ENCODE measurements at regions not wholly inside any gene's neighbourhood (a gene's known extent, or its start where the extent isn't known, plus 50 kb on each side); places are given as distances from the start of the nearest gene placed in this dataset.

- no peaks in the 10 kb centered on the region for H3K36me3 Mint-ChIP-seq (ENCODE audit: low read depth)
Observed at GRCh38 chr5:100004969-100005368, 530.2 kb upstream of the FAM174A start.

GRCh38 chr5:99998319-99998718, 536.9 kb upstream of the FAM174A start:
- H3K9me3 Mint-ChIP-seq, result no peaks in the 10 kb centered on the region
- Histone ChIP-seq H3K4me3 (ENCODE audit: low read length) (no peak overlapping the region), H3K4me1 (ENCODE audit: control insufficient read depth, insufficient read depth, low read length) (no peaks in the 10 kb centered on the region), H3K9me3 (ENCODE audit: control insufficient read depth, low read length) (no peaks in the 10 kb centered on the region), H3K36me3 (ENCODE audit: control insufficient read depth, insufficient read depth, low read length) (no peaks in the 10 kb centered on the region), H3K27me3 (ENCODE audit: control insufficient read depth, insufficient read depth, low read length, poor library complexity, severe bottlenecking) (no peaks in the 10 kb centered on the region), H3K27ac (ENCODE audit: low read depth, low read length) (no peak overlapping the region), H3K9ac (ENCODE audit: extremely low read depth, low read length, poor library complexity, severe bottlenecking) (no peak overlapping the region)
- H3K36me3 Mint-ChIP-seq (ENCODE audit: low read depth), result no peaks in the 10 kb centered on the region
- no peak for TF ChIP-seq CTCF (conservative IDR thresholded peaks at IDR 0.05)
- no peak overlapping the region for H3K4me3 Mint-ChIP-seq
- no peak overlapping the region for H3K27ac Mint-ChIP-seq
- WGBS, 2 experiments (ENCODE audit: insufficient coverage in 1 of 2, insufficient read length in 1 of 2), result 82 to 100% methylated on average over 1 to 2 of the region's 2 CpGs
- DNase-seq, result no peak
- no peaks in the 10 kb centered on the region for H3K27me3 Mint-ChIP-seq (ENCODE audit: insufficient read depth)
- no peaks in the 10 kb centered on the region for H3K4me1 Mint-ChIP-seq

More at GRCh38 chr5:100004969-100005368, 530.2 kb upstream of the FAM174A start:
- no peaks in the 10 kb centered on the region for H3K27me3 ChIP-seq (ENCODE audit: control insufficient read depth, insufficient read depth, low read length, poor library complexity, severe bottlenecking)
- Mint-ChIP-seq H3K4me1 (no peaks in the 10 kb centered on the region), H3K4me3 (no peak overlapping the region), H3K27me3 (ENCODE audit: insufficient read depth) (no peaks in the 10 kb centered on the region), H3K27ac (no peak overlapping the region), H3K9me3 (no peaks in the 10 kb centered on the region)
- DNase-seq, result no peak
- no peaks in the 10 kb centered on the region for H3K4me1 ChIP-seq (ENCODE audit: control insufficient read depth, insufficient read depth, low read length)
- H3K27ac ChIP-seq (ENCODE audit: low read depth, low read length), result no peak overlapping the region
- no peaks in the 10 kb centered on the region for H3K9me3 ChIP-seq (ENCODE audit: control insufficient read depth, low read length)
- no peak overlapping the region for H3K9ac ChIP-seq (ENCODE audit: extremely low read depth, low read length, poor library complexity, severe bottlenecking)
- no peak for TF ChIP-seq CTCF (conservative IDR thresholded peaks at IDR 0.05)
- H3K4me3 ChIP-seq (ENCODE audit: low read length), result no peak overlapping the region
- H3K36me3 ChIP-seq (ENCODE audit: control insufficient read depth, insufficient read depth, low read length), result no peaks in the 10 kb centered on the region

GRCh38 chr5:99995407-99995806, 539.8 kb upstream of the FAM174A start:
- H3K9ac ChIP-seq (ENCODE audit: extremely low read depth, low read length, poor library complexity, severe bottlenecking), result no peak overlapping the region
- no peak overlapping the region for H3K27ac ChIP-seq (ENCODE audit: low read depth, low read length)
- no peaks in the 10 kb centered on the region for H3K4me1 Mint-ChIP-seq
- no peak overlapping the region for H3K4me3 Mint-ChIP-seq
- no peaks in the 10 kb centered on the region for H3K36me3 Mint-ChIP-seq (ENCODE audit: low read depth)
- no peak for TF ChIP-seq CTCF (conservative IDR thresholded peaks at IDR 0.05)
- no peaks in the 10 kb centered on the region for H3K4me1 ChIP-seq (ENCODE audit: control insufficient read depth, insufficient read depth, low read length)
- no peak overlapping the region for H3K27ac Mint-ChIP-seq
- no peaks in the 10 kb centered on the region for H3K27me3 Mint-ChIP-seq (ENCODE audit: insufficient read depth)
- no peak for DNase-seq
- WGBS, 2 experiments (ENCODE audit: insufficient coverage in 1 of 2, insufficient read length in 1 of 2), result 85 to 86% methylated on average over 1 to 2 of the region's 2 CpGs
- no peaks in the 10 kb centered on the region for H3K27me3 ChIP-seq (ENCODE audit: control insufficient read depth, insufficient read depth, low read length, poor library complexity, severe bottlenecking)
- H3K4me3 ChIP-seq (ENCODE audit: low read length), result no peak overlapping the region
- H3K9me3 ChIP-seq (ENCODE audit: control insufficient read depth, low read length), result no peaks in the 10 kb centered on the region
- H3K9me3 Mint-ChIP-seq, result no peaks in the 10 kb centered on the region
- no peaks in the 10 kb centered on the region for H3K36me3 ChIP-seq (ENCODE audit: control insufficient read depth, insufficient read depth, low read length)

All from endodermal cell (in vitro differentiated cells).